ENCODE measurements at regions not wholly inside any gene's neighbourhood (a gene's known extent, or its start where the extent isn't known, plus 50 kb on each side); places are given as distances from the start of the nearest gene placed in this dataset.

- TF ChIP-seq POLR2A (IDR thresholded peaks at IDR 0.05; ENCODE audit: low read depth, low read length) (no peak), POLR2AphosphoS5 (IDR thresholded peaks at IDR 0.05; ENCODE audit: low read depth, low read length) (no peak)
Observed at GRCh38 chr16:9602189-9602588, 510.7 kb downstream of the HAPSTR1 start.

Measured in GM12892 (cell line).